Body of pancreas (tissue), 4 donors: ENCODE measurements at regions not wholly inside any gene's neighbourhood (a gene's known extent, or its start where the extent isn't known, plus 50 kb on each side); places are given as distances from the start of the nearest gene placed in this dataset.

ENCODE experiments used
- CTCF ChIP-seq, 7 experiments: fragments of 450-650 bp in 4 of 7; fragments of 200-600 bp in 3 of 7; sonication (generic) in 3 of 7; IDR thresholded peaks; one replicate each; pipeline ENCODE4 v1.5.1; 2016 to 2019; ENCODE audit warnings: antibody characterized with exemption in 7 of 7
- POLR2A ChIP-seq, 3 donors: fragments of 450-650 bp; IDR thresholded peaks; one replicate each; pipeline ENCODE4 v1.6.1; 2016; ENCODE audit warnings: antibody characterized with exemption in 3 of 3, mild to moderate bottlenecking in 2 of 3

GRCh38 chr2:208671284-208671683 is 264.7 kb downstream of the PTH2R start:
- no peak for TF ChIP-seq POLR2A (IDR thresholded peaks at IDR 0.05)
- no peak for TF ChIP-seq CTCF (IDR thresholded peaks at IDR 0.05)
